ENCODE measurements at regions not wholly inside any gene's neighbourhood (a gene's known extent, or its start where the extent isn't known, plus 50 kb on each side); places are given as distances from the start of the nearest gene placed in this dataset.

- TF ChIP-seq CTCF (IDR thresholded peaks at IDR 0.05) (no peak), POLR2AphosphoS5 (IDR thresholded peaks at IDR 0.05; ENCODE audit: low read depth, low read length) (no peak), REST (IDR thresholded peaks at IDR 0.05; ENCODE audit: insufficient read depth in 1 of 2, low read depth in 2 of 2, low read length in 1 of 2) (no peak), SIN3A (IDR thresholded peaks at IDR 0.05; ENCODE audit: borderline replicate concordance, insufficient read depth, low read depth, low read length) (no peak), TCF7L2 (IDR thresholded peaks at IDR 0.05; ENCODE audit: low read depth, low read length) (no peak)
Observed at GRCh38 chr16:54525104-54525503, 238.5 kb upstream of the IRX3 start.
